OCI-LY7 (cell line): ENCODE measurements at regions not wholly inside any gene's neighbourhood (a gene's known extent, or its start where the extent isn't known, plus 50 kb on each side); places are given as distances from the start of the nearest gene placed in this dataset.

Experiments used
- BruUV-seq: library from RNA; stranded (reverse); fragments of 400-500 nt; replicated peaks from 2 replicates; lab custom pipeline; 2021; lab: Mats Ljungman, UMichigan
- CTCF ChIA-PET: fragments of 300-600 bp; sonication (Branson Sonifier 250); formaldehyde crosslinking; loops from one replicate; lab custom pipeline; 2022; ENCODE audit warnings: antibody characterized with exemption; ENCODE audit not compliant: unreplicated experiment; lab: Charles Lee
- POLR2A ChIA-PET: fragments of 300-600 bp; sonication (Branson Sonifier 250); formaldehyde crosslinking; loops from one replicate; lab custom pipeline; 2022; ENCODE audit warnings: antibody characterized with exemption; lab: Charles Lee
- DNase-seq: peaks from one replicate; pipeline ENCODE4 v3.0.0-alpha.2; 2015; ENCODE audit warnings: low spot score
- H2AFZ ChIP-seq: fragments of 200-600 bp; sonication (generic), shearing (Covaris generic); 2 replicates; pipeline ENCODE4 v1.6.1; 2014; ENCODE audit warnings: mild to moderate bottlenecking, antibody characterized with exemption, low read length, moderate library complexity
- H3K27ac ChIP-seq: fragments of 200-600 bp; sonication (generic); 2 replicates; pipeline ENCODE4 v1.5.1; 2014; ENCODE audit warnings: mixed run types, low read depth, mild to moderate bottlenecking, moderate library complexity, low read length, inconsistent platforms; ENCODE audit not compliant: poor library complexity, severe bottlenecking
- H3K36me3 ChIP-seq: fragments of 200-600 bp; sonication (generic); 2 replicates; pipeline ENCODE4 v1.6.1; 2014; ENCODE audit warnings: mild to moderate bottlenecking, antibody characterized with exemption, low read length, moderate library complexity, mixed read lengths; ENCODE audit not compliant: insufficient read depth
- H3K4me1 ChIP-seq: fragments of 200-600 bp; sonication (generic); 2 replicates; pipeline ENCODE4 v1.5.1; 2014; ENCODE audit warnings: mild to moderate bottlenecking, low read length; ENCODE audit not compliant: insufficient read depth, poor library complexity, severe bottlenecking
- H3K4me2 ChIP-seq: fragments of 200-600 bp; sonication (generic); 2 replicates; pipeline ENCODE4 v1.6.1; 2014; ENCODE audit warnings: mild to moderate bottlenecking, low read length
- H3K4me3 ChIP-seq: fragments of 200-600 bp; sonication (generic); 2 replicates; pipeline ENCODE4 v1.5.1; 2014; ENCODE audit warnings: mild to moderate bottlenecking, low read depth, low read length; ENCODE audit not compliant: poor library complexity, severe bottlenecking
- H3K79me2 ChIP-seq: fragments of 200-600 bp; sonication (generic); 2 replicates; pipeline ENCODE4 v1.6.1; 2016; ENCODE audit warnings: low read depth, mild to moderate bottlenecking, low read length, moderate library complexity, mixed read lengths; ENCODE audit not compliant: insufficient read depth
- H3K9me2 ChIP-seq: fragments of 200-600 bp; sonication (generic); 2 replicates; pipeline ENCODE4 v1.6.1; 2016; ENCODE audit warnings: mild to moderate bottlenecking, low read length, mixed read lengths; ENCODE audit not compliant: insufficient read depth
- H3K9me3 ChIP-seq: fragments of 200-600 bp; sonication (generic); 2 replicates; pipeline ENCODE4 v1.6.1; 2014; ENCODE audit warnings: mild to moderate bottlenecking, mixed run types, low read length, mixed read lengths
- H4K20me1 ChIP-seq: fragments of 200-600 bp; sonication (generic); 2 replicates; pipeline ENCODE4 v1.6.1; 2014; ENCODE audit warnings: mild to moderate bottlenecking, antibody characterized with exemption, low read length, moderate library complexity, mixed read lengths; ENCODE audit not compliant: insufficient read depth
- EZH2phosphoT487 ChIP-seq: fragments of 200-600 bp; sonication (generic); IDR thresholded peaks from 2 replicates; pipeline ENCODE4 v1.6.1; 2018; ENCODE audit warnings: low read depth, borderline replicate concordance, mild to moderate bottlenecking, mixed run types, antibody characterized with exemption, low read length, moderate library complexity, mixed read lengths
- intact Hi-C: fragments of 100-400 bp; cut with micrococcal nuclease; formaldehyde crosslinking; loops from one replicate; pipeline ENCODE4 v1.10.0; 2022; ENCODE audit not compliant: unreplicated experiment
- TF ChIP-seq, protein P1 (sequence below): fragments of 200-600 bp; sonication (generic); conservative IDR thresholded peaks from 2 replicates; pipeline ENCODE4 v1.5.1; 2014; ENCODE audit warnings: mild to moderate bottlenecking, antibody characterized with exemption, low read length, moderate library complexity, mixed read lengths

DNA sequence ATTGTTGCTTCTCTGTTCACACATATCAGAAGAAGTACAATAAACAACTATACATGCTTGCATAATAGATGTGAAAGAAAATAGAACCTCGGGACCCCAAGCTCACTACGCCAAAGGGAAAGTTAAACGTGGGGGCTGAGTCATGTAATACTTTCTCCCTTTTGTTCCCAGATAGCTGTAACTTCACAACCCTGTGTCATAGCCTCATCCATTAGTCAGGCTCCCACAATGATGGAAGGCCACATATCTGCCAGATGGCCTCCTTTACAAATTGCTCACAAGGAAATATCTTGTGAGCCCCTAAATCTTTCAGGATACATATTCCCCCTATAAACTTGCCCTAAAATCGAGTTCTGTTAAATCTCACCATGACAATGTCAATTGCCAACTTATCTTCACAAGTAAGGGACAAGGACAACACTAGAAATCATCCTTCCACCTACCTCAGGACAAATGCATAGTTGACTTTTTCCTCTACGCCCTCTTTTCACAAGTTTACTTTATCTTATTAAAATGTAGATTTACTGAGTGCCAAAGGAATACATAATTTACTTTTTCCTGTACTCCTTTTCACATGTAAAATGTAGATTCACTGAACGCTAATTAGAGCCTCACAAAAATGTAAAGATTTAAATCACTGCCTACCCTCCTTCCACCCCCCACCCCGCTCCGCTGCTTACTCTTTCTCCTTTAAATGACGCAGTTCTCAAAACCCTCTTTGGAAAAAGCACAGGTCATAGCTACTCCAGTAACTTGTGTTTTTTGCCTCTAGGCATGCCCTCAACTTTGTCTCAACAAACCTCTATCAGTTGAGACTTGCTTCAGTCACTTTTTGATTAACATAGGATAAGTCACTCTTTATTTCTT lies 477.1 kb downstream of the DTHD1 start:
- DNase-seq, result no peak
- TF ChIP-seq, protein P1, sequence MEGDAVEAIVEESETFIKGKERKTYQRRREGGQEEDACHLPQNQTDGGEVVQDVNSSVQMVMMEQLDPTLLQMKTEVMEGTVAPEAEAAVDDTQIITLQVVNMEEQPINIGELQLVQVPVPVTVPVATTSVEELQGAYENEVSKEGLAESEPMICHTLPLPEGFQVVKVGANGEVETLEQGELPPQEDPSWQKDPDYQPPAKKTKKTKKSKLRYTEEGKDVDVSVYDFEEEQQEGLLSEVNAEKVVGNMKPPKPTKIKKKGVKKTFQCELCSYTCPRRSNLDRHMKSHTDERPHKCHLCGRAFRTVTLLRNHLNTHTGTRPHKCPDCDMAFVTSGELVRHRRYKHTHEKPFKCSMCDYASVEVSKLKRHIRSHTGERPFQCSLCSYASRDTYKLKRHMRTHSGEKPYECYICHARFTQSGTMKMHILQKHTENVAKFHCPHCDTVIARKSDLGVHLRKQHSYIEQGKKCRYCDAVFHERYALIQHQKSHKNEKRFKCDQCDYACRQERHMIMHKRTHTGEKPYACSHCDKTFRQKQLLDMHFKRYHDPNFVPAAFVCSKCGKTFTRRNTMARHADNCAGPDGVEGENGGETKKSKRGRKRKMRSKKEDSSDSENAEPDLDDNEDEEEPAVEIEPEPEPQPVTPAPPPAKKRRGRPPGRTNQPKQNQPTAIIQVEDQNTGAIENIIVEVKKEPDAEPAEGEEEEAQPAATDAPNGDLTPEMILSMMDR, result no peak
- no peak for TF ChIP-seq EZH2phosphoT487
- no peaks in the 10 kb centered on the region for H3K4me1 ChIP-seq
- BruUV-seq, result no TSS peak
- H3K9me3 ChIP-seq, result no peaks in the 10 kb centered on the region
- H3K36me3 ChIP-seq, result no peaks in the 10 kb centered on the region
- ChIA-PET POLR2A (no interaction called here), CTCF (no interaction called here)
- no peaks in the 10 kb centered on the region for H3K79me2 ChIP-seq
- intact Hi-C loops, result no loop called here
- no peak overlapping the region for H3K4me3 ChIP-seq
- H4K20me1 ChIP-seq, result no peaks in the 10 kb centered on the region
- H3K4me2 ChIP-seq, result no peak overlapping the region
- H3K9me2 ChIP-seq, result no peaks in the 10 kb centered on the region
- H3K27ac ChIP-seq, result no peak overlapping the region
- H2AFZ ChIP-seq, result no peak overlapping the region

- Histone ChIP-seq H3K9me2 (no peaks in the 10 kb centered on the region), H3K4me3 (no peak overlapping the region), H3K4me2 (no peak overlapping the region), H2AFZ (no peak overlapping the region), H3K9me3 (no peaks in the 10 kb centered on the region), H3K36me3 (no peaks in the 10 kb centered on the region), H3K79me2 (no peaks in the 10 kb centered on the region), H3K27ac (no peak overlapping the region), H4K20me1 (no peaks in the 10 kb centered on the region), H3K4me1 (no peaks in the 10 kb centered on the region)
- BruUV-seq, result no TSS peak
- ChIA-PET POLR2A (no interaction called here), CTCF (no interaction called here)
- no peak for TF ChIP-seq EZH2phosphoT487
- TF ChIP-seq, protein P1, result no peak
- intact Hi-C loops, result no loop called here
- no peak for DNase-seq
These were observed 480.2 kb downstream of the DTHD1 start for GRCh38 chr4:36761607-36762006.

- Histone ChIP-seq H3K79me2 (no peaks in the 10 kb centered on the region), H3K9me2 (no peaks in the 10 kb centered on the region), H3K4me3 (no peak overlapping the region), H3K36me3 (no peaks in the 10 kb centered on the region), H3K4me1 (no peaks in the 10 kb centered on the region), H4K20me1 (no peaks in the 10 kb centered on the region), H3K27ac (no peak overlapping the region), H3K9me3 (no peaks in the 10 kb centered on the region), H2AFZ (no peak overlapping the region), H3K4me2 (no peak overlapping the region)
- DNase-seq, result no peak
- intact Hi-C loops, result no loop called here
- POLR2A ChIA-PET, result interaction anchor here (1.1 kb wide), 1 partner anchor 10 kb away, joined by 3 read pairs; no protein-coding TSS in a partner anchor
- TF ChIP-seq, protein P1, result no peak
- no peak for TF ChIP-seq EZH2phosphoT487
- no TSS peak for BruUV-seq
- CTCF ChIA-PET, result no interaction called here
These were observed 480.7 kb upstream of the NWD2 start for GRCh38 chr4:36763814-36764213.
